Liver (tissue), 8 donors: ENCODE measurements at regions not wholly inside any gene's neighbourhood (a gene's known extent, or its start where the extent isn't known, plus 50 kb on each side); places are given as distances from the start of the nearest gene placed in this dataset.

Source experiments
- DNase-seq: peaks from one replicate; pipeline ENCODE4 v3.0.0-alpha.2; 2017; ENCODE audit warnings: low spot score
- H3K27ac ChIP-seq, 2 donors: one replicate each; pipeline ENCODE4 v1.7.0; 2013; ENCODE audit warnings: inconsistent platforms in 2 of 2, low read length in 2 of 2, control low read depth in 1 of 2, low read depth in 1 of 2, mild to moderate bottlenecking in 1 of 2
- H3K27me3 ChIP-seq, 4 donors: one replicate each; pipeline versions ENCODE4 v1.6.1 to v1.7.0; 2013; ENCODE audit warnings: low read length in 3 of 4, inconsistent platforms in 1 of 4, mild to moderate bottlenecking in 1 of 4, moderate library complexity in 1 of 4; ENCODE audit not compliant: control insufficient read depth in 4 of 4, insufficient read depth in 4 of 4
- H3K36me3 ChIP-seq, 4 donors: one replicate each; pipeline versions ENCODE4 v1.6.1 to v1.7.0; 2013; ENCODE audit warnings: low read length in 3 of 4, mild to moderate bottlenecking in 3 of 4, low read depth in 1 of 4, moderate library complexity in 1 of 4; ENCODE audit not compliant: control insufficient read depth in 4 of 4, insufficient read depth in 3 of 4
- H3K4me1 ChIP-seq, 4 donors: one replicate each; pipeline versions ENCODE4 v1.6.1 to v1.7.0; 2013; ENCODE audit warnings: low read length in 3 of 4, mild to moderate bottlenecking in 3 of 4, moderate library complexity in 1 of 4; ENCODE audit not compliant: control insufficient read depth in 4 of 4, insufficient read depth in 4 of 4
- H3K4me3 ChIP-seq, 3 donors: one replicate each; pipeline versions ENCODE4 v1.6.1 to v1.7.0; 2013; ENCODE audit warnings: low read length in 3 of 3, control low read depth in 1 of 3, low read depth in 1 of 3, mild to moderate bottlenecking in 1 of 3
- H3K9ac ChIP-seq, 2 donors: one replicate each; pipeline ENCODE4 v1.7.0; 2013; ENCODE audit warnings: low read length in 2 of 2, mild to moderate bottlenecking in 2 of 2, moderate library complexity in 2 of 2, control low read depth in 1 of 2, low read depth in 1 of 2
- H3K9me3 ChIP-seq, 4 donors: one replicate each; pipeline versions ENCODE4 v1.6.1 to v1.7.0; 2013; ENCODE audit warnings: low read length in 3 of 4; ENCODE audit not compliant: control insufficient read depth in 4 of 4
- EGR1 ChIP-seq, 2 donors: IDR thresholded peaks; 2 replicates each; pipeline ENCODE4 v1.6.1; 2016 to 2018; ENCODE audit warnings: antibody characterized with exemption in 2 of 2, low read depth in 2 of 2
- FOXA1 ChIP-seq: IDR thresholded peaks from 2 replicates; pipeline ENCODE4 v1.6.1; 2016; ENCODE audit warnings: antibody characterized with exemption
- FOXA2 ChIP-seq: IDR thresholded peaks from 2 replicates; pipeline ENCODE4 v1.6.1; 2016; ENCODE audit warnings: antibody characterized with exemption
- GABPA ChIP-seq, 2 donors: IDR thresholded peaks in 1 of 2; conservative IDR thresholded peaks in 1 of 2; 2 replicates each; pipeline ENCODE4 v1.6.1; 2016; ENCODE audit warnings: antibody characterized with exemption in 2 of 2, mild to moderate bottlenecking in 1 of 2, moderate library complexity in 1 of 2
- HNF4A ChIP-seq, 2 donors: conservative IDR thresholded peaks; 2 replicates each; pipeline ENCODE4 v1.6.1; 2016; ENCODE audit warnings: antibody characterized with exemption in 2 of 2, mild to moderate bottlenecking in 2 of 2
- HNF4G ChIP-seq: IDR thresholded peaks from 2 replicates; pipeline ENCODE4 v1.6.1; 2016; ENCODE audit warnings: antibody characterized with exemption
- JUND ChIP-seq, 2 donors: IDR thresholded peaks; 2 replicates each; pipeline ENCODE4 v1.6.1; 2016; ENCODE audit warnings: antibody characterized with exemption in 2 of 2
- NR2F2 ChIP-seq: IDR thresholded peaks from 2 replicates; pipeline ENCODE4 v1.6.1; 2016; ENCODE audit warnings: antibody characterized with exemption
- RAD21 ChIP-seq, 2 donors: IDR thresholded peaks; 2 replicates each; pipeline ENCODE4 v1.6.1; 2016; ENCODE audit warnings: antibody characterized with exemption in 2 of 2, mild to moderate bottlenecking in 2 of 2
- RXRA ChIP-seq, 2 donors: IDR thresholded peaks; 2 replicates each; pipeline ENCODE4 v1.6.1; 2017 to 2018; ENCODE audit warnings: antibody characterized with exemption in 2 of 2, mild to moderate bottlenecking in 1 of 2
- SP1 ChIP-seq: IDR thresholded peaks from 2 replicates; pipeline ENCODE4 v1.6.1; 2018; ENCODE audit warnings: antibody characterized with exemption, mild to moderate bottlenecking
- TAF1 ChIP-seq: conservative IDR thresholded peaks from 2 replicates; pipeline ENCODE4 v1.6.1; 2016; ENCODE audit warnings: antibody characterized with exemption, mild to moderate bottlenecking
- YY1 ChIP-seq: IDR thresholded peaks from 2 replicates; pipeline ENCODE4 v1.6.1; 2016; ENCODE audit warnings: antibody characterized with exemption, mild to moderate bottlenecking
- WGBS: extraction: QIAGEN DNeasy Blood & Tissue Kit; methylation state at CpG from one replicate; pipeline ENCODE4 v1.1.7; 2013; 5-methylcytosine and 5-hydroxymethylcytosine counted together
- TF ChIP-seq, protein P1 (sequence below): fragments of 150-350 bp; IDR thresholded peaks from 2 replicates; pipeline ENCODE4 v1.5.1; 2017; ENCODE audit warnings: improper control_type of control experiment, low read depth, low read length; ENCODE audit not compliant: missing input control
- TF ChIP-seq, protein P2 (sequence below): IDR thresholded peaks from 2 replicates; pipeline ENCODE4 v1.6.1; 2016; ENCODE audit warnings: antibody characterized with exemption
- TF ChIP-seq, protein P3 (sequence below): IDR thresholded peaks from 2 replicates; pipeline ENCODE4 v1.6.1; 2016; ENCODE audit warnings: antibody characterized with exemption, mild to moderate bottlenecking
- TF ChIP-seq, protein P4 (sequence below): IDR thresholded peaks from 2 replicates; pipeline ENCODE4 v1.6.1; 2016; ENCODE audit warnings: antibody characterized with exemption
- donor health status: healthy.
- donor health status: healthy.
- donor health status: healthy.
- donor health status: healthy.
- donor health status: healthy.

DNA sequence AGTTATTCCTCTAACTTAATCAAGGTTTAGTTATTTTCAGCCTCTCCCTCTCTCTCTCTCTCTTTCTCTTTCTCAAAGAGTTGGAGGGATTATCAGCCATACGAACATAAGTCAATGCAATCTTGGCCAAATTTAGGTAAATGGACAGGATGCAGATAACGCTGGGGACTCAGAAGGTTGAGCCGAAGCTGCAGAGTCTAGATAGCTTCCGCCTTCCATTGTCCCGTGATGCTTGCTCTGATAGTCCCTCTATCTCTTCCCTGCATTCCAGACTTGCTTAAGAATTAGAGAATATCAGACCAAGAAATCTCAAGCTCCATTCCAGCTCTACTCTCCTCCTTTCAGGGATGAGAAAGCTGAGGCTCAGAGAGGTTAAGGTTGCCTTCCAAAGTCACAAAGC lies 502.8 kb upstream of the TNP1 start:
- Histone ChIP-seq H3K36me3 (no peaks in the 10 kb centered on the region), H3K4me3 (no peak overlapping the region), H3K9me3 (no peaks in the 10 kb centered on the region), H3K4me1 (no peaks in the 10 kb centered on the region), H3K9ac (no peak overlapping the region), H3K27me3 (peaks cover 0 to 3% (median 0%) of the 10 kb centered on the region in 4 donors), H3K27ac (no peak overlapping the region)
- TF ChIP-seq SP1 (no peak), RXRA (IDR thresholded peaks at IDR 0.05) (no peak), NR2F2 (no peak), HNF4A (conservative IDR thresholded peaks at IDR 0.05) (no peak), HNF4G (no peak), GABPA (IDR thresholded peaks at IDR 0.05 in 1 of 2, conservative IDR thresholded peaks at IDR 0.05 in 1 of 2) (no peak), TAF1 (no peak), FOXA2 (no peak), RAD21 (IDR thresholded peaks at IDR 0.05) (no peak), FOXA1 (no peak), YY1 (no peak), EGR1 (IDR thresholded peaks at IDR 0.05; ENCODE audit: low read depth in 2 of 2) (no peak), JUND (IDR thresholded peaks at IDR 0.05) (no peak)
- TF ChIP-seq, protein P1, sequence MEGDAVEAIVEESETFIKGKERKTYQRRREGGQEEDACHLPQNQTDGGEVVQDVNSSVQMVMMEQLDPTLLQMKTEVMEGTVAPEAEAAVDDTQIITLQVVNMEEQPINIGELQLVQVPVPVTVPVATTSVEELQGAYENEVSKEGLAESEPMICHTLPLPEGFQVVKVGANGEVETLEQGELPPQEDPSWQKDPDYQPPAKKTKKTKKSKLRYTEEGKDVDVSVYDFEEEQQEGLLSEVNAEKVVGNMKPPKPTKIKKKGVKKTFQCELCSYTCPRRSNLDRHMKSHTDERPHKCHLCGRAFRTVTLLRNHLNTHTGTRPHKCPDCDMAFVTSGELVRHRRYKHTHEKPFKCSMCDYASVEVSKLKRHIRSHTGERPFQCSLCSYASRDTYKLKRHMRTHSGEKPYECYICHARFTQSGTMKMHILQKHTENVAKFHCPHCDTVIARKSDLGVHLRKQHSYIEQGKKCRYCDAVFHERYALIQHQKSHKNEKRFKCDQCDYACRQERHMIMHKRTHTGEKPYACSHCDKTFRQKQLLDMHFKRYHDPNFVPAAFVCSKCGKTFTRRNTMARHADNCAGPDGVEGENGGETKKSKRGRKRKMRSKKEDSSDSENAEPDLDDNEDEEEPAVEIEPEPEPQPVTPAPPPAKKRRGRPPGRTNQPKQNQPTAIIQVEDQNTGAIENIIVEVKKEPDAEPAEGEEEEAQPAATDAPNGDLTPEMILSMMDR: no peak
- TF ChIP-seq, protein P2, sequence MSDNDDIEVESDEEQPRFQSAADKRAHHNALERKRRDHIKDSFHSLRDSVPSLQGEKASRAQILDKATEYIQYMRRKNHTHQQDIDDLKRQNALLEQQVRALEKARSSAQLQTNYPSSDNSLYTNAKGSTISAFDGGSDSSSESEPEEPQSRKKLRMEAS: no peak
- TF ChIP-seq, protein P3, sequence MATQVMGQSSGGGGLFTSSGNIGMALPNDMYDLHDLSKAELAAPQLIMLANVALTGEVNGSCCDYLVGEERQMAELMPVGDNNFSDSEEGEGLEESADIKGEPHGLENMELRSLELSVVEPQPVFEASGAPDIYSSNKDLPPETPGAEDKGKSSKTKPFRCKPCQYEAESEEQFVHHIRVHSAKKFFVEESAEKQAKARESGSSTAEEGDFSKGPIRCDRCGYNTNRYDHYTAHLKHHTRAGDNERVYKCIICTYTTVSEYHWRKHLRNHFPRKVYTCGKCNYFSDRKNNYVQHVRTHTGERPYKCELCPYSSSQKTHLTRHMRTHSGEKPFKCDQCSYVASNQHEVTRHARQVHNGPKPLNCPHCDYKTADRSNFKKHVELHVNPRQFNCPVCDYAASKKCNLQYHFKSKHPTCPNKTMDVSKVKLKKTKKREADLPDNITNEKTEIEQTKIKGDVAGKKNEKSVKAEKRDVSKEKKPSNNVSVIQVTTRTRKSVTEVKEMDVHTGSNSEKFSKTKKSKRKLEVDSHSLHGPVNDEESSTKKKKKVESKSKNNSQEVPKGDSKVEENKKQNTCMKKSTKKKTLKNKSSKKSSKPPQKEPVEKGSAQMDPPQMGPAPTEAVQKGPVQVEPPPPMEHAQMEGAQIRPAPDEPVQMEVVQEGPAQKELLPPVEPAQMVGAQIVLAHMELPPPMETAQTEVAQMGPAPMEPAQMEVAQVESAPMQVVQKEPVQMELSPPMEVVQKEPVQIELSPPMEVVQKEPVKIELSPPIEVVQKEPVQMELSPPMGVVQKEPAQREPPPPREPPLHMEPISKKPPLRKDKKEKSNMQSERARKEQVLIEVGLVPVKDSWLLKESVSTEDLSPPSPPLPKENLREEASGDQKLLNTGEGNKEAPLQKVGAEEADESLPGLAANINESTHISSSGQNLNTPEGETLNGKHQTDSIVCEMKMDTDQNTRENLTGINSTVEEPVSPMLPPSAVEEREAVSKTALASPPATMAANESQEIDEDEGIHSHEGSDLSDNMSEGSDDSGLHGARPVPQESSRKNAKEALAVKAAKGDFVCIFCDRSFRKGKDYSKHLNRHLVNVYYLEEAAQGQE: no peak
- DNase-seq: no peak
- WGBS: 52% methylated on average over 5 of the region's 5 CpGs

DNA sequence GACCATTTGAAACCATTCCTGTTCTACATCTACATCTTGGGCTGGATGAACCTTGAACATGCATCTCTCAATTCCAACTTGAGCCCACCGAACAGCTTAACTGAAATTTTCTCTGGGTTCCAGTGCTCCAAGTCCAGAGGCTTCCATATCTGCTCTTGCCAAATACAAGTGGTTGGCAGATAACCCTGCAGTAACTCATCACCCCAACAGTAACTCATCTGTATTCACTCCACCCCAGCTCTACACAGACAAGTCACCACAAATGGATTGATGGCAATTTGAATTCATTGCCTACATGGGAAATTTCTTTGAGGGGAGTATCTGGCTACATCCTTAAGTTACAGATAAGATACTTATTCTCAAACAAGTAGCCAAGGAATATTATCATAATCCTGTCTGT lies 502.4 kb upstream of the TNP1 start:
- no peak for DNase-seq
- WGBS: 95% methylated on average over 1 of the region's 1 CpG
- Histone ChIP-seq H3K4me1 (no peaks in the 10 kb centered on the region), H3K9ac (no peak overlapping the region), H3K27ac (no peak overlapping the region), H3K36me3 (no peaks in the 10 kb centered on the region), H3K9me3 (no peaks in the 10 kb centered on the region), H3K27me3 (peaks cover 0 to 3% (median 0%) of the 10 kb centered on the region in 4 donors), H3K4me3 (no peak overlapping the region)
- TF ChIP-seq RXRA (IDR thresholded peaks at IDR 0.05): no peak
- no peak for TF ChIP-seq YY1
- TF ChIP-seq, protein P3: no peak
- no peak for TF ChIP-seq SP1
- TF ChIP-seq, protein P2: no peak
- no peak for TF ChIP-seq JUND (IDR thresholded peaks at IDR 0.05)
- no peak for TF ChIP-seq FOXA1
- TF ChIP-seq, protein P1: no peak
- TF ChIP-seq FOXA2: no peak
- TF ChIP-seq EGR1 (IDR thresholded peaks at IDR 0.05; ENCODE audit: low read depth in 2 of 2): no peak
- TF ChIP-seq NR2F2: no peak
- TF ChIP-seq RAD21 (IDR thresholded peaks at IDR 0.05): no peak
- TF ChIP-seq, protein P4, sequence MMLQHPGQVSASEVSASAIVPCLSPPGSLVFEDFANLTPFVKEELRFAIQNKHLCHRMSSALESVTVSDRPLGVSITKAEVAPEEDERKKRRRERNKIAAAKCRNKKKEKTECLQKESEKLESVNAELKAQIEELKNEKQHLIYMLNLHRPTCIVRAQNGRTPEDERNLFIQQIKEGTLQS: no peak
- no peak for TF ChIP-seq GABPA (IDR thresholded peaks at IDR 0.05 in 1 of 2, conservative IDR thresholded peaks at IDR 0.05 in 1 of 2)
